Neural cell (in vitro differentiated cells): ENCODE measurements at regions not wholly inside any gene's neighbourhood (a gene's known extent, or its start where the extent isn't known, plus 50 kb on each side); places are given as distances from the start of the nearest gene placed in this dataset.
"Not testable (repeated sequence)": the region's sequence is repeated elsewhere in the genome, so short reads cannot be mapped to it uniquely, and the experiment has no call there.

Experiments
- CTCF ChIP-seq: fragments of 450-650 bp; IDR thresholded peaks from 2 replicates; pipeline ENCODE4 v1.5.1; 2014; ENCODE audit warnings: antibody characterized with exemption, mild to moderate bottlenecking, moderate library complexity; ENCODE audit not compliant: poor library complexity, severe bottlenecking
- EP300 ChIP-seq: fragments of 450-650 bp; conservative IDR thresholded peaks from 2 replicates; pipeline ENCODE4 v1.6.1; 2014; ENCODE audit warnings: antibody characterized with exemption, mild to moderate bottlenecking, moderate library complexity; ENCODE audit not compliant: poor library complexity, severe bottlenecking
- EZH2 ChIP-seq: fragments of 200-600, 300-800 bp; shearing (Covaris generic), sonication (generic); IDR thresholded peaks from 2 replicates; pipeline ENCODE4 v1.6.1; 2014; ENCODE audit warnings: antibody characterized with exemption, low read length, borderline replicate concordance, mild to moderate bottlenecking; ENCODE audit not compliant: insufficient read depth, poor library complexity, severe bottlenecking
- REST ChIP-seq: IDR thresholded peaks from 2 replicates; pipeline ENCODE4 v1.6.1; 2012; ENCODE audit warnings: borderline replicate concordance
- SMC3 ChIP-seq: fragments of 450-650 bp; conservative IDR thresholded peaks from 2 replicates; pipeline ENCODE4 v1.6.1; 2014; ENCODE audit warnings: antibody characterized with exemption, mild to moderate bottlenecking, moderate library complexity; ENCODE audit not compliant: poor library complexity
- TAF1 ChIP-seq: IDR thresholded peaks from 2 replicates; pipeline ENCODE4 v1.6.1; 2012; ENCODE audit warnings: low read depth

GRCh38 chr10:130356429-130356828, 220.2 kb downstream of the GLRX3 start:
- TF ChIP-seq CTCF, TAF1, REST, EZH2, SMC3, EP300: not testable (repeated sequence)
